ENCODE measurements at regions not wholly inside any gene's neighbourhood (a gene's known extent, or its start where the extent isn't known, plus 50 kb on each side); places are given as distances from the start of the nearest gene placed in this dataset.

DNA sequence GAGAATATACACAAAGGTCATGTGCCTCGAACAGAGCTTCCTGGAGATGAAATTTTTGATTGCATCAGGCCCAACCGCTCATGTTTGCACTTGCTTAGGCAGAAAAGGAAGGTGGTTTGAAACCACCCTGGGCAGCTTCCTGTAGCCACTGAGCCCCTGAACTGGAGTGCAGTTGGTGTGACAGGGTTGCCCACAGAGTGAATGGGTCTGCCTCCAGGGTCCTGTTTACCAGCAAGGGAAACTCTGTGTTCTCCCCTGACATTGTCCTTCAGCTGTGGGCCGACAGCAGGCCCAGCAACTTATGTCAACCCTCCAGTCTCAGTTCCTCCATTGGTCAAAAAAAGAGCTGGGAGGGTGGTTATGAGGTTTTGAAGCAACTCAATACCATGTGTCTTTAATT lies 289.6 kb downstream of the KIF4B start:
- DNase-seq = no peak

DNA sequence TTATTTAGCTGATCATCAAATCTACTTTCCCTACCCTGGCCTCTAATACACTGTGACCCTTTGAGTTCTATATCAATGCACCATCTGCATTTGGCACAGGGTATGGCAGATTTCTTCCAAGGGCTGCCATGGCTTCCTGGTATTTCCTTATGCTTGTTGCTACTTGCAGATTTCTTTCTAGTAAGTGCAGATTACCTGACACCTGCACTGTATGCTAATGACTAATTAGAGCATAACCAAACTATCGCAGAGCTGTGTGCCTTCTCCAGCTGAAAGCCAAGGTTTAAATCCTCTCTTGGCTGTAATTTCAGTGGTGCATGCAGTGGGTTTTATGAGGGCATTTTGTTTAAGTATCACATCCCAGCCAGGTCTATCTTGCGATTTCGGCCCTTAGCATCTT lies 293.7 kb downstream of the KIF4B start:
- no peak for DNase-seq

- DNase-seq = no peak
Measured at GRCh38 chr5:155308289-155308688, 294.7 kb downstream of the KIF4B start.

DNA sequence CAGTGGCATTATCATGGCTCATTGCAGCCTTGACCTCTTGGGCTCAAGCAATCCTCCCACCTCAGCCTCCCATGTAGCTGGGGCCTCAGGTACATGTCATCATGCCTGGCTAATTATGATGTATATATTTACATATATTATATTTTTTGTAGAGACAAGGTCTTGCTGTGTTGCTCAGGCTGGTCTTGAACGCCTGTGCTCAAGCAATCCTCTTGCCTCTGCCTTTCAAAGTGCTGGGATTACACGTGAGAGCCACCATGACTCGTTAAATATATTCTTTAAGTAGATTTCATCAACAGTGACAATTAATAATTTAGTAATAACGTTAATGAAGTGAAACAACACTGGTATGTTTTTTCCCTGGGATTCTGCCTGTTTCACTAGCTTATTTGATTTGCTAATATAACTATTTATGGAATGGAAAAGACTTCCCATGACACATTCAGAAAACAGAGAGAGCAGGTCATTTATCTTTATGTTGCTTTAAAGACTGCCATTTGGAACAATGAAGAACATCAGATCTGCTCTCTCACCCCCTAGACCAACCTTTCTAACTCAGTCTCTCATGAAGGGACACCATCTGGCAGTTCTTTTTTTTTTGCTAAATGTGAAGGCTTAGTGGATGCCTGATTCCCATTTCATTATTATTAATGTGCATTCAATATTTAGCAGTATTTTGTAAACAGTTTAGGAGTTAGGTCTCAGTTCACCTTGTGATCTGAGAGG lies 295.6 kb downstream of the KIF4B start:
- no peak for DNase-seq

DNA sequence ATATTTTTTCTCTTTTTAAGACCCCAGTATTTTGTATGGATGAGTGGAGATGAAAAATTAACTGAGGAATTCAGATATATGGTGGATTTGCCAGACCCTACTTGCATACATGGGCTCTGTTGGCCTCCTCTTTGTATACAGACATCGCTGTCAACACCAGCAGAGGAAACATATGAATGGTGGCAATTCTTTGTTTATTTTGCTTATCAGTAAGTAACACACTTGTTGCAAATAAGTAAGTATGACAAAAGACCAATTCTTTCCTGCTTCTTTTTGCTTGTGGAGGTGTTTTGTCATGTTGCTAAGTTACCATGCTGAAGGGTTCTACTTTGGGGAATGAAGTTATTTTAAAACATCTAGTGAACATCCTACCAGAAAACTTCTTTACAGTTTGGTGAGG lies 298.2 kb downstream of the KIF4B start:
- DNase-seq = no peak

GRCh38 chr5:155313518-155313917 lies 300.0 kb downstream of the KIF4B start:
- no peak for DNase-seq

GRCh38 chr5:155316070-155316714 lies 302.6 kb downstream of the KIF4B start:
- DNase-seq = no peak

GRCh38 chr5:155332618-155333017 lies 319.1 kb downstream of the KIF4B start:
- DNase-seq = no peak

DNA sequence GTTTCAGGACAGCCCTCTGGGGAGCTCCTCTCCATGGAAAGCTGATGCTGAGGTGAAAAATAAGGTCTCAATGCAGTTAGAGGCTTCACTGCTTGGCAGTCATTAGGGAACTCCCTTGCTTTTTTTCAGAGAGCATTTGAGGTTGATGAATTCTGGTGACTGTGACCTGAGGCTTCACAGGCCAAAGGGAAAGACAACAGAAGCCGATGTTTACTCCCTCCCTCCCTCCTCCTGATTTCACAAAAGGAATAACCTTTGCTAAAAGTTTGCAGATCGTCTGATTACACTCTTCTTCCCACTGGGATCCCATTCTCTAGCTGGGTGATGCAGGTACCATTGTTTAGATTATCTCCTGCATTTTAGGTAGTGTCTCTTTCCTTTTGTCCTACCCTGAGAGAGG lies 329.4 kb downstream of the KIF4B start:
- no peak for DNase-seq

GRCh38 chr5:155343468-155343867 lies 329.9 kb downstream of the KIF4B start:
- no peak for DNase-seq

DNA sequence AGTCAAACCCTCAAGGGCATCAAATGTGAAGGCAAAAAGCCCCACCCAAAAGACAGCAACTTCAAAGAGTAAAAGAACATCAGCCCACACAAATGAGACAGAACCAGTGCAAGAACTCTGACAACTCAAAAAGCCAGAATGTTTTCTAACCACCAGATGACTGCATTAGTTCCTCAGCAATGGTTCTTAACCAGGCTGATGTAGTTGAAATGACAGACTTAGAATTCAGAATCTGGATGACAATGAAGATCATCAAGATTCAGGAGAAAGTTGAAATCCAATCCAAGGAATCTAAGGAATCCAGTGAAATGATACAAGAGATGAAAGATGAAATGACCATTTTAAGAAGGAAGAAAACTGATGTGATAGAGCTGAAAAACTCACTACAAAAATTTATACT lies 339.7 kb downstream of the KIF4B start:
- DNase-seq = no peak

DNA sequence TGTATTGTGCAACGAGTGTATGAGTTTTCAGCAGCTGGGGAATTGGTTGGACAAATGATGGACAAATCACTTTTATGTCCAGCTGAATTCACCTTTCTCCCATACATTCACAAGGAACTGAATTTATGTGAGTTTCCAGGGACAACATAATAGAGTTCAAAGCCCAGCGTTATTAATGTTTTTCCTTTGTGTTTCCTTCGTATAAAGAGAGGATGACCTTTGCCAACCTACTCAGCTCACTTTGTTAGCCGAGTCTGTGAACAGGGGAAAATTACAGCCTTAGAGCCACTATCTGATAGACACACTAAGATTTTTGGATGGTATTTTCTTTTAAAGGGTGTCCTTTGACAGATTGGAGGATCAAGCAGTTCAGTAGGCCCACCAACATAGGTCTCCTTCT lies 352.5 kb downstream of the KIF4B start:
- DNase-seq = no peak

GRCh38 chr5:155367841-155368240 lies 354.3 kb downstream of the KIF4B start:
- DNase-seq = no peak

DNA sequence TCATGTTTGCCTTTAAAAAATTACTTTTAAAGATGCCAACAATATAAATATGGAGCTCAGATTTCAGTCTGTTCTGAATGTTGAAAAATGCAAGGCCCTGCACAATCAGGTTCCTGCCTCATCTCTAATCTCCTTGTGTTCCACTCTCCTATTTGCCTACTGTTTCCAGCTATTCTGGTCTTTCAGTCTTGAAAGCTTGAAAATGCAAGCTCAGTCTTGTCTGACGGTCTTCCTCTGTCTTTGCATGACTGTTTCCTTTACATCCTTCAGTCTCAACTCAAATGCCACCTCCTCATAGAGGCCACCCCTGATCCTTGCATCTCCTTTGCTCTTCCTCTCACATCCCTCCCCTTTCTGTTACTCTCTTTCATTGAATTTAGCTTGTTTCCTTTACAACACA lies 354.9 kb downstream of the KIF4B start:
- no peak for DNase-seq

DNA sequence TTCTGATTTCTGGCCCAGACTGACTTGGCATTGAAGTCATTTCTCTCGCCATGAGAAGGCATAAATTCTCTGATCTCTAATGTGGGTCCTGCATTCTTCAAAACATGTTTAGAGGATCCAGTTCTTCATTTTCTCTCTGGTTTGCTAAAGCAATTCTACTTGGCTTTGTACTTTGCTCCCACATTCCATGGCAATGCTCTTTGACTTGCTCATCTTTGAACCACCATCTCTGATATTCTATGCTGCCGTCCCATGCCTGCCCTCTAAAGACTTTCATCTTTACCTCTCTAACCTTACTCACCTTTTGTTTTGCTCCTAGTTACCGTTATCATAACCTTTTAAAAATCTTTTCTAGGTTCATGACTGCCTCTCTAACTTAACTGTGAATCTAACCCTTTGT lies 366.9 kb downstream of the KIF4B start:
- DNase-seq = no peak

GRCh38 chr5:155381654-155382053 lies 368.1 kb downstream of the KIF4B start:
- DNase-seq = no peak

- DNase-seq = no peak
Measured at GRCh38 chr5:155389498-155389897, 375.9 kb downstream of the KIF4B start.

DNA sequence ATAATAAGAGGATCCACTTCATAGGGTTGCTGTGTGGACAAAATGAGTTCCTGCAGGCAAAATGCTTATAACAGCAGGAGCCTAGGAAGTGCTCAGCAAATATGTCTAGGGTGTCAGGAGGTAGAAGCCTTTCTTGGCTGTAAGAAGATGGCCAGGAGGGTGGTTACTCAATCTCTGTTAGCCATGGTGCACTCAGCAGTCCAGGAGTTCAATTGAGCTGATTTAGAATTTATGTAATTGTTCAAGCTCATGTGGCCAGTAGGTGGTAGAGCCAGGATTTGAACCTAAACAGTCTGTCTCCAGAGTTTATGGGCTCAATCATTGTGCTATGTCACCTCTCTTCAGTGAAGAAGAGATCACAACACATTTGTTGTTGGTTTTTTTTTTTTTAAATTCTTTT lies 381.2 kb downstream of the KIF4B start:
- DNase-seq = no peak

DNA sequence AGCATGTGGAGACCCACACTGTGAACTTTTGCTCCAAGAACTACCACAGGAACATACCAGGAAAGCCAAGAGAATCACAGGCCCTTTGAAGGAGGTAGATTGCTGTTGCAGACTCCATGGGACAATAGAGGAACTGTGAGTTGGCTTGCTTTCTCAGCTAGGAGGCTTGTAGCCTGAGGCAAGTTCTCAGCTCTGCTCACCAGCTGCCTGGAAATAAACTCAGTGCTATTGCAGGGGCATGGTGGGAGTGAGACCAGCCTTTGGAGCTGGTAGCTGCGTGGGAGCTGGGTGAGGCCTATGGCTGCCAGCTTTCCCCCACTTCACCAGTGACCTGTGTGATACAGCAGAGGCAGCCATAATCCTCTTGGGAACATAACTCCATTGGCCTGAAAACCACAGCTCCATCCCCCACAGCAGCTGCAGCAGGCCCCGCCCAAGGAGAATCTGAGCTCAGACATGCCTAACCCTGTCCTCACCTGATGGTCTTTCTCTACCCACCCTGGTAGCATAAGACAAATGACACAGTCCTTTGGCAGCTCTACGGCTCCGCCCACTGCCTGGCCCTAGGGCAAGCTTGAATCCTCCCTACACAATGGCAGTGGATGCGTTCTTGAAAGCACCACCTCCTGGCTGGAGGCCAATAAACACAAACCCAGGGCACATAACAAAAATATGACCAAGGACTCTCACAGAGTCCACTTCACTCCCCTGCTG lies 389.5 kb downstream of the KIF4B start:
- no peak for DNase-seq

- DNase-seq = no peak
Measured at GRCh38 chr5:155406815-155407214, 393.3 kb downstream of the KIF4B start.

GRCh38 chr5:155408465-155408864 lies 394.9 kb downstream of the KIF4B start:
- no peak for DNase-seq

DNA sequence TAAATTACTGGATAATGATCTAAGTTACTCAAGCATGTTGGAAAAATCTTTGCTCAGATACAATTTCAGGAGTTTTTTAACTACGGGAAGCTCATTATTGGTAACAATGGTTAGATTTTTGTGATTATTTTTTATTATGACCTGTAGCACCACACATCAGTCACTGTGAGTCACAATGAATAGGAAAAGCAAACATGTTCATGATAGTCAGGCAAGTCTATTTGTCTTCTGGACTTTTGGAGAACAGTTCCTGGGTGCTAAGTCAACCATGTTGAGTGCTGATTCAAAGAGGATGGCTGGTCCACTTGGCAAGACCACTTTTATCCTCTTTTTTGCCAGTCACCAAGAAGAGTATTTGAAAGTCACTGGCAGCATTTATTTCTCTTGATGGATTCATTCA lies 403.2 kb downstream of the KIF4B start:
- DNase-seq = no peak

DNA sequence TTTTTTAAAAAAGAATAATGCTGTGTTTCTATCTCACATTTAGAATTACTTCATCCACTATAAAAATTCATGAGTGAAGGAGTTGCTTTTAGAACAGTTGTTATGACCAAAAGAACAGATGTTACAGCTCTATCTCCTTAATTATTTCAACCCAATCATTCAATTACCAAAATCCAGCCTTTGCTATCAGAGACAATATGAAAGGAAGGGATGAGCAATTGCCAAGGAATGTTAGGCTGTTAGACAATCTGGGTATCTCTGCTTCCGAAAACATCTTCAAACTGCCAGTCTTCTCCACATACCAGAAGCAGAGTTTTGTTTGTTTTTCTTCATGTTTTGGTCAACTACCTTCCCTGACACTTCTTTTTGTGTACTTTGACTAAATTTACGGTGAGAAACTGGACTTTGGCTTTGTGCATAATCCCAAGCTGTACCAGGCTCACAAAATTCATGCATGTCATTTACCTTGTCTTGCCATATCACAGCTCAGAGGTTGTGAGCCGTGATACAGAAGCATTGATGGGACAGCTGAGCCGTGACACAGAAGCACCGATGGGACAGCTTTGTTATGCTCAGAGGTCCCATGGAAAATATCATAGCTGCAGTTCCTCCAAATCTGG lies 405.5 kb downstream of the KIF4B start:
- no peak for DNase-seq

DNA sequence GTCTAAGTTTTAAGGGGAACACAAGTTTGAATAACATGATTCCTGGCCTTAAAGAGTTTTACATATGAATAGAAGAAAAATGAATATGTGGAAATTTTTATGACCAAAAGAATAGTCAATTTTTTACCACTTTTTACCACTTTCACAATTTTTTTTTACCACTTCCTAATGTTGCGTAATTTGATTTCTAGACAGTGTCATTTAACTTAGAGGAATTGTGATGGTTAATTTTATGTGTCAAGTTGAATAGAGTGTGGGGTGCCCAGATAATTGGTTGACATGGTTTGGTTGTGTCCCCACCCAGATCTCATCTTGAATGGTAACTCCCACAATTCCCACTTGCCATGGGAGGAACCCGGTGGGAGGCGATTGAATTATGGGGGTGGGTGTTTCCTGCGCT lies 416.6 kb downstream of the KIF4B start:
- no peak for DNase-seq
